ENCODE measurements at regions not wholly inside any gene's neighbourhood (a gene's known extent, or its start where the extent isn't known, plus 50 kb on each side); places are given as distances from the start of the nearest gene placed in this dataset.
"Not testable (repeated sequence)": the region's sequence is repeated elsewhere in the genome, so short reads cannot be mapped to it uniquely, and the experiment has no call there.

DNA sequence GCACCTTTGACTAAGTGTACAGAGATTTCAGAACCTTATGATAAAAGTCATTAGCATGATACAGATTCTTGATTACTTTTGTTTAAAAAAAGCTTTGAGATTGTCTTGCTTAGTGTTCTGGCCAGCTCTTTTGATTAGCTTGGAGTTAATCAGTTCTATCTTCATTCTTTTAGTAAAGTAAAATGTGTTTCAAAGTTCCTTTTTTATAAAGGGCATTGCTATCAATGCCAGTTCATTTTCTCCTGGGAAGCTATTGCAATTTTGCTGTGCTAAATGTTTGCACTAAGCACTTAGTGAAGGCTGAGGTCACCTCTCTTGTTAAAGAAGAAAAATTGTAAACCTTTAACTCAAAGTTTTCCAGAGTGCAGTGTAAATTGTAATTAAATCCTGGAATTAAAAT, 946.7 kb upstream of the TMPRSS15 start:
- no peak for DNase-seq (ENCODE audit: low read depth, low spot score)

DNA sequence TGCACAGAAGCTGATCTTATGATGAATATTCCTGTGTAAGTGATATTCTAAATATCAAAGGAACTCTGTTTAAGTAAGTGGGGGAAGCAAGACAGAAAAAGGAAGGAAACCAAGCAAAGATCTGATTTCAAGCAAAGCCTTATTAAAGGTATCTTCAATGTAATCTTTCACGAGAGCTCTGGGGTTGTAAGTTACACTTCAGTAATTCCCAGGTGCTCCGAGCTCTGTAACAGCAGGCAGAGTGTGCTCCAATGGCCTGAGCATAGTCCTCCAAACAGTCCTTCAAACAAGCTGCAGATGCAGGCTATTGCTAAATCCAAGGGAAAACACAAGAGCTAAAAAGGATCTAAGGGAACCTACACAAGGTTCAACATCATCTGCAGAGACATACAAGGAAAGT, 949.7 kb upstream of the TMPRSS15 start:
- DNase-seq (ENCODE audit: low read depth, low spot score), result no peak

DNA sequence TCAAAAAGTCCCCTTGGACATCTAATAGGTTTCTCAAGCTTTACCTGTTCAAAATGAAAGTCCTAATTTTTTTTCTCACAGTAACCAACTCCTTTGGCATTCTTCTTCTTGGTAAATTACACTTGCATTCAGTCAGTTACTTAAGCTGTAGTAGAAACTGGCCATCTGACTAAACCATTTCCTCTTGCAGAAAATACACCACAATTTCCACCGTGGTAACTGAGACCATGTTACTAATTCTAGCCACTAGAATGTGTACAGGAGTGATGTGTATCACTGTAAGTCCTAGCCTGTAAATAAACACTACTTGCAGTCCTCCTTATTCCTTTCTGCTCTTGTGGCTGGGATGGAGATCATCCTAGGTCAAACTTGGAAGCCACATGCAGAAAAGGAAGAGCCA, 965.4 kb upstream of the TMPRSS15 start:
- DNase-seq (ENCODE audit: low read depth, low spot score), result no peak

DNA sequence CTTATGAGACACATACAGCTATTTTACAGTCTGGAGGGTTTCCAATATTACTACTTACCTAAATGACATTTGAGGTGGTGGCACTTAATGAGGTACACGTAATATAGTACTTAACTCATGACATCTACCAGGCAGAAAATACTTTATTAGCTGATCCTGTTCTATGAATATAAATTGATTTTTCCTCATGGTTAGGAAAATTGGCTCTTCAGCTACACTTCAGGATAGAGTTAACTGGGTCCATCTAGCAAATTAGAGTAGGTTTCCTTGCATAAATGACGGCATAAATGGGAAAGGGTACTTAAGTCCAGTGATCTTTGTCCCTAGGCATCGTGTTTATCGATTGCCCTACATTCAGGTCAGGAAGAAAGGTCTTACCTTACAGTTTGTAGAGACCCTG, 988.8 kb upstream of the TMPRSS15 start:
- no peak for DNase-seq (ENCODE audit: low read depth, low spot score)

DNA sequence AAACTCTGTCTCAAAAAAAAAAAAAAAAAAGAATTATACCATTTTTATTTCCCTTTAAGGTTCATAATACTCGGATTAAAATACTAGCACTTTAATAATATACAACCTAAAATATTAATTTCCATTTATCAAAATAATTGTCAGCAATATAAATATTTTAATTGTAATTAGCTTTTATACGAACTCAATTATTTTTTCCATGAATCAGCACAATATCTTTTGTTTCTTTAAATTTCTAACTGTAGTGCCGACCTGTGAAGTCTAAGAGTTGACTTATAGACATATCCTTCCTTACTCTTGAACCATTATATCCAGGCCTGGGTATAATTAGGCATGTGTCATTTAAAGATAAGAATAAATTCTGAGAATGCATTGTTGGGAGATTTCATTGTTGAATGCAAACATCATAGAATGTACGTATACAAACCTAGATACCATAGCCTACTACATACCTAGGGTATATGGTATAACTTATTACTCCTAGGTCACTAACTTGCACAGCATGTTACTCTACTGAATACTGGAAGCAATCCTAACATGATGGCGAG, 996.7 kb upstream of the TMPRSS15 start:
- DNase-seq (ENCODE audit: low read depth, low spot score), result no peak

DNA sequence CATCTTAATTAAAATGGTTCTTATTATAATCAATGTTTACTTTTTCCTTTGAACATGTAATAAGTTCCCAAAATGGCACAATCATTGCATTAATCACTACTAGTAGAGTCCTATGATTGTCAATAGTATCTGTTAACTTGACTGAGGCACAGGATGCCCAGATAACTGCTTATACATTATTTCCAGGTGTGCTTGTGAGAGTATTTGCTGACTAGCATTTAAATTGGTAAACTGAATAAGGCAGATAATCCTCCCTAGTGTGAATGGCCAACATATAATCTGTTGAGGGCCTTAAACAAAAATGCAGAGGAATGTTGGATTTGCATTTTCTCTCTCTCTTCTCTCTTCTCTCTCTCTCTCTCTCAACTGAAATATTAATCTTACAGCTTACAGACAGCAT, 999.3 kb upstream of the TMPRSS15 start:
- DNase-seq (ENCODE audit: low read depth, low spot score), result no peak

DNA sequence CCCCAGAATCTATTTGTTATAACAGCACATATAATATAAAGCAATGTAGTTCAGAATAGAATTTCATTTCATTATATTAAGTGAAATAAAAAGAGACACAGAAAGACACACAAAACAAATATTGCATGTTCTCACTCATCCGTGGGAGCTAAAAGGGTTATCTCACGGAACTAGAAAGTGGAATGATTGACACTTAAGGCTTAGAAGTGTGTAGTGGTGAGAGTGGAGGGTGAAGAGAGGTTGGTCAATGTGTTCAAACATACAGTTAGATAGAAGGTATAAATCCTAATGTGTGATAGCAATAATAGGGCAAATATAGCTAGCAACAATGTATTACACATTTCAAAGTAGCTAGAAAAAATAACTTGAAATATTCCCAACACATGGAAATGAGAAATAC, 1001.7 kb upstream of the TMPRSS15 start:
- no peak for DNase-seq (ENCODE audit: low read depth, low spot score)

DNA sequence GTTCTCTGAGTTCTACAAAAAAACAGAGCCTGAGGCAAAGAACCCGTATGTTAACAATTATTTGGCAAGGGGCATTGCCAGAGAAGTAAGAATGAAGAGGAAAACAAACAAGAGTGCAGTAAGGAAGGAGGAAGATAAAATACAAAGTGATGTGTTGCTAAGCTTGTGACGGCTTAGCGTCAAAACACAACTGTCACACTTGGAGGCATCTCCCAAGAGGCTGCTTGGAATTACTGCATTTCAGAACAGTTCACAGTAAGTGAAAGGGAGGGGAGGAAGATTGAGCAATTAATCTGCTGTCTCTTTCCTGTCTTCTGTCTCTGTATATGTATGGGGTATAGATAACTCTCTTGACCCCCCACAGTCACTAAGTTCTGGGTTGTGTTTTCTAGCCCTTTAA, 1017.0 kb upstream of the TMPRSS15 start:
- DNase-seq (ENCODE audit: low read depth, low spot score), result no peak

DNA sequence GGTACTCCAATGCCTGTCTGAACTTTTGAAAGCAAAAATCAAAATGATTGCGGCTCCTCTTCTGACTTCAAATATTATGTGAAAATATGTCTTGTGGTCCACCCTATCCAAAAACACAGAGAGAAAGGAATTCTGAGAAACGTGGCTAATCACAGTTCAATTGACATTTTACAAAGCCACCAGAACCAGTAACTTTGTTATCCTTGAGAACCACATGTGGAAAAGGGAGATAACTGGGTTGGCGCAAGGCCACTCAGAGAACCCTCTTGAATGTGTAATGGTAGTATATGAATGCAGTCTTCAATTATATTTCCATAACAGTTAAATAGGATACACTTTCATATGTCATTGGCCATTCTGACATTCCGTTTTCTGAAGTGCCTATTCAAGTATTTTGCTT, 1030.0 kb upstream of the TMPRSS15 start:
- DNase-seq (ENCODE audit: low read depth, low spot score), result no peak

DNA sequence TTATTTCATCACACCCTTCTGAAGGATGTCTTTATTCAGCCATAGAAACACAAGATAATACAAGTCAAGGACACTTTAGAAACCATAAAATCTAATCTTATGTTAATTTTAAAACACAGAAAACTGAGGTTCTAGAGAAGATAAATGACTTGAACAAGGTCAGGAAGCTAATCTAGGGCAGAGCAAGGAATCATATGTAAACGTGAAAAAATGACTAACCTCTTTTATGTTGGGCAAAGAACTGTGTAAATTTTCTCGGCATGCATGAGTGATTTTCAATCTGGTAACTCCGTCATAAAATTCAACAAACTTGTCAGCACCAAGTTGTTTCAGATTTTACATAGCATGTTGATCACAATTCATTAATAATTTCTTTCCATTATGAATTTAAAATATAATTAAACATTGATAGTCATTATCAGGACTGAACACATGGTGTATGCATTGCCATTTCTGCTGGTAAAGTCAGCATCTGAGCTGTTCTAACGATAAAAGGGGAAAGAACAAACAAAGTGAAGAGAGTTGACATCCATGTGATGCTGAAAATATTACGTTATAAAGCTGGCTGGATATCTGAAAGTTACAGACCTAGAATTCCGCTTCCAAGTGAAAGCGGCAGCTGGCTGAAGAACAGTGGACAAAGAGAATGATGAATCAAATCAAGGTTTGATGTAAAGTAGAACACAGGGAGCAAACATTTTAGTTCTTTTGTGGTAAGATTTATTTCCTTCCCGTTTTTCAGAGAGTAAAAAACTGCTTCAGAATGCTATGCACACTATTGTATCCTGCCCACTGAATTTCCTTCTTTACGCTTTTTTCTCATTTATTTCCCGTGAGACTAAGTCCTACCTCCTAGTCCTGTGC, 1037.4 kb upstream of the TMPRSS15 start:
- no peak for DNase-seq (ENCODE audit: low read depth, low spot score)

DNA sequence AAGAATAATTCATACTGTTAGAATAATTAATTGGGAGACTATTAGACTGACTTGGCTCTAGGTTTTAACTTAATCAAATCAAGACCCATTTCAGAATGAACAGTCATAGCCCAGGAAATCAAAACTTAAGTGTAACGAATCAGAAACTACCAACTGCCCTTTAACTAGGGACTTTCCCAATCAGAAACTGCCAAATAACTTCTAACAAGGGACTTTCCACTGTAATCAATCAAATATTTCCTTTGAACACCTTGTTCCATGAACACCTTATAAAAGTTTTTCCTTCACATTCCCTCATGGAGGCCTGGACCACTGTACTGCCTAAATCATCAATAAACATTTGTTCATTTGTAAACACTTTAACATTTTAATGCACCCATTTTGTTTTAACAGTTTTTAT, 1054.7 kb upstream of the TMPRSS15 start:
- DNase-seq (ENCODE audit: low read depth, low spot score), result no peak

DNA sequence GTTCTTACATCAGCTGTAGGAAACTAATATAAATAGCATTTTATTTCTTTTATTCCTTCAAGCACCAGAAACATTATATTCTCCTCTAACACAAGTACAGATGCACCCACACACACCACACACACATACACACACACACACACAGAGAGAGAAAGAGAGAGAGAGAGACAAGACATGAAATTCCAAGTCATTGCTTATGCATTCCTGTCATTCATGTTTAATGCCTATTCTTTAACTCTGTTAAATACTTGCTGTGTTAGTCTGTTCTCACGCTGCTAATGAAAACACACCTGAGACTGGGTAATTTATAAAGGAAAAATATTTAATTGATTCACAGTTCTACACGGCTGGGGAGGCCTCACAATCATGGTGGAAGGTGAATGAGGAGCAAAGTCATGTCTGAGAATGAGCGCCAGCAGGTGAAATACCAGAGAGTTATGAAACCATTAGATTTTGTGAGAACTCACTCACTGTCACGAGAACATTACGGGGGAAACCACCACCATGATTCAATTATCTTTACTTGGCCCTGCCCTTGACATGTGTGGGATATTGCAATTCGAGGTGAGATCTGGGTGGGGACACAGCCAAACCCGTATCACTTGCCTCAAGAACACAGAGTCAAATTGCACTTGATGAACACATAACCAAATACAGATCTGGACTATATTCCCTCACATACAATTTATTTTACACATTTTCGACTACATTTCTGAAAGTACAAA, 1058.1 kb upstream of the TMPRSS15 start:
- no peak for DNase-seq (ENCODE audit: low read depth, low spot score)

DNA sequence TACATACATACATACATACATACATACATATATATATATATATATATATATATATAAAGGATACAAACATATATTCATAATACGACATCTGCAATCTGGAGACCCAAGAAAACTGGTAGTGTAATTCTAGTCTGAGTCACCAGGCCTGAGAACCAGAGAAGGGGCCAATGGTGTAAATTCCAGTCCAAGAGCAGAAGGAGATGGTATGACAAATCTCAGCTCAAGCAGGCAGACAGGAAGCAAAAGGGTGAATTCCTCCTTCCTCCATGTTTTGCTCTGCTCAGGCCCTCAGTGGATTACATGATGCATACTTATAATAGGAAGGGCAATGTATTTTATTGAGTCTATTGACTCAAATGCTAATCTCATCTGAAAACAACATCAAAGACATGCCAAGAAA, 1060.4 kb upstream of the TMPRSS15 start:
- no peak for DNase-seq (ENCODE audit: low read depth, low spot score)

DNA sequence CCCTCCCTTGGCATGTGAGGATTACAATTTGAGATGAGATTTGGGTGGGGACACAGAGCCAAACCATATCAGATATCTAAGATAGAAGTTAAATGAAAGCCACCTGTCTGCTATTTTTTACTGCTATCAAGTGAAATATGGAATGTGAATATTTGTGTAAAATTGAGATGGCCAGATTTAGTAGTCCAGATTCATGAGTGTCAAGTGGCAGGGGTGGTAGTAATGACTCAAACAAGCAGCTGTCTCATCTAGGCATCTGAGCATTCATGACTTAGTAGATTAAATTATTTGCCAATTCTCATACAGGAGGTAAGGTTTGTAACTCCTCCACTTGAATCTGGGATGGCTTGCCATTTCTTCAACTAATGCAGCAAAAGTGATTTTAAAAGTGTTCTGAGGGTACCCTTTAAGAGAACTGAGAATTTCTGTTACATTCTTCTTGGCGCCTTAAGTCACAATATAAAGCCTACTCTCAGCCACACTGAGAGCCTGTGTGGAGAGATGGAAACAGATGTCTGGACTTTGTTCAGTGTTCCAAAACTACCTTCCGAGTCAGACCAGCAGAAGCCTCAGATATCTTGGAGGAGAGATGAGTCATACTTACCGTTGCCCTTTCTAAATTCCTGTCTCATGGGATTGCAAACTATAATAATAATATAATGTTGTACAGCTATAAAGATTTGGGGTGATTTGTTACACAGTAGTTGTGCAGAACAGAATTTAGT, 1065.6 kb upstream of the TMPRSS15 start:
- DNase-seq (ENCODE audit: low read depth, low spot score), result no peak

DNA sequence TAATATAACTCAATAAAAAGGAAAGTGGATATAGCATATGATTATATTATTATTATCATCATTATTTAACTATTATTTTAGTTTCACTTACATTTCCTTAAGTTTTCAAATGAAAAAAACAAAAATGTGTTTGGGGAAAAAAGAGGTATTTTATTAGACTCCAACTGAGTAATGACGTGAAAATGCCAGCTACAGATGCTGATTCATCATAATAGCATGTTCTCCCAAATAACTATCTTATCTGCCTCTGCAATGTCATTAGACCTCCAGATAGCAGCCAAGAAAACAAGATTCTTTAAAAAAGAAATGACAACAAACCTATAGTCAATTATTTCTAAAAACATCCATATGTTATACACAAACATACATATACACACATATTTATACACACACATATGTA, 1071.9 kb upstream of the TMPRSS15 start:
- DNase-seq (ENCODE audit: low read depth, low spot score), result no peak

DNA sequence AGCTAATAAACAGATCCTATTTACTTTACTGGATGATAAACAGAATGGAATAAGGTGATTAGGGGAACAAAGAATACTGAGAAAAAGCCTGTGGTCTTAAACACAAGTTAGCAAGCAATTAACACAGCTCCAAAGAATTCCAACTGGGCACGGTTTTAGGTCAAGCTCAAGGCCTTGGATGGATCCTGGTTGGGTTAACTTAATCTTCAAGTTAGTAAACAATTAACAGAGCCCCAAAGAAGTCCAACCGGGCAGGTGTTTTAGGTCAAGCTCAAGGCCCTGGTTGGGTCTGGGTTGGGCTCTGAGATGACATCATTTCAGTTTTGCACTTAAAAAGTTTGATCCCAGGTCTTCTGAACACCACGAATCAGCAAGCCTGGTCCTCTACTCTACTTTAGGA, 1086.3 kb upstream of the TMPRSS15 start:
- DNase-seq (ENCODE audit: low read depth, low spot score), result no peak

DNA sequence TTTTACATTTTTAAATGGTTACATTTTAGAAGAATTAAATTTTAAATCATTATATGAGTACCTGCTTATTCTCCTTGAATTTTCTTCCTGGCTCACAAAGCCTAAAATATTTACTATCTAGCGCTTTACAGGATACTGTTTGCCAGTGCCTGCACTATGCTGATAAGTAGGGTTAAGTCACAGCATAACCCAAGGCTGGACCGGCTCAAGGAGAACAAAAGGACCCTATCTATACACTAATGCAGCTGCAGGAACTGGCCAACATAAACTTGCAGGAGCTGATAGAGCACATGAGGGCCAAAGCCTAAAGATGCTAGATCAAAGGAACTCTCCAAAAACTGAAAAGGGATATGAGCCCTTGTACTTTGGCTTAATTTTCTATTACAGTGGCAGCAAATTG, 1086.9 kb upstream of the TMPRSS15 start:
- DNase-seq (ENCODE audit: low read depth, low spot score), result no peak

DNA sequence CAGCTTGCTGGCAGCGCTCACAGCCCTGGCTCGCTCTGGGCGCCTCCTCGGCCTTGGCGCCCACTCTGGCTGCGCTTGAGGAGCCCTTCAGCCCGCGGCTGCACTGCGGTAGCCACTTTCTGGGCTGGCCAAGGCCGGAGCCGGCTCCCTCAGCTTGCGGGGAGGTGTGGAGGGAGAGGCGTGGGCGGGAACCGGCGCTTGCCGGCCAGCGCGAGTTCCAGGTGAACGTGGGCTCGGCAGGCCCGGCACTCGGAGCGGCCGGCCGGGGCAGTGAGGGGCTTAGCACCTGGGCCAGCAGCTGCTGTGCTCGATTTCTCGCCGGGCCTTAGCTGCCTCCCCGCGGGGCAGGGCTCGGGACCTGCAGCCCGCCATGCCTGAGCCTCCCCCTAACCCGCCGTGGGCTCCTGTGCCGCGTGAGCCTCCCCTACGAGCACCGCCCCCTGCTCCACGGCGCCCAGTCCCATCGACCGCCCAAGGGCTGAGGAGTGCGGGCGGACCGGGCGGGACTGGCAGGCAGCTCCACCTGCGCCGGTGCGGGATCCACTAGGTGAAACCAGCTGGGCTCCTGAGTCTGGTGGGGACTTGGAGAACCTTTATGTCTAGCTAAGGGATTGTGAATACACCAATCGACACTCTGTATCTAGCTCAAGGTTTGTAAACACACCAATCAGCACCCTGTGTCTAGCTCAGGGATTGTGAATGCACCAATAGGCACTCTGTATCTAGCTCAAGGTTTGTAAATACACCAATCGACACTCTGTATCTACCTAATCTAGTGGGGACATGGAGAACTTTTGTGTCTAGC, 1090.1 kb upstream of the TMPRSS15 start:
- DNase-seq (ENCODE audit: low read depth, low spot score), result not testable (repeated sequence)

DNA sequence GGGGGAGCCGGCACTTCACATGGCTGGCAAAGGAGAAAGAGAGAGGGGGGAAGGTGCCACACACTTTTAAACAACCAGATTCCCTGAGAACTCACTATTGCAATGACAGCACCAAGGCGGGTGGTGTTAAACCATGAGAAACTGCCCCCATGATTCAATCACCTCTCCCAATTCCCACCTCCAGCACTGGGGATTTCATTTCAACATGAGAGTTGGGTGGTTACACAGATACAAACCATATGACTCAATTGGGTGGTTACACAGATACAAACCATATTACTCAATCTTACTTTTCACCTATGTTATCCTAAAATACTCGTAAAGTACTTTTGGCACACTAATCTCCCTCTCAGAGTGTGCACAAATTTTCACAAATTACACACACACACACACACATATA, 1097.5 kb upstream of the TMPRSS15 start:
- no peak for DNase-seq (ENCODE audit: low read depth, low spot score)

DNA sequence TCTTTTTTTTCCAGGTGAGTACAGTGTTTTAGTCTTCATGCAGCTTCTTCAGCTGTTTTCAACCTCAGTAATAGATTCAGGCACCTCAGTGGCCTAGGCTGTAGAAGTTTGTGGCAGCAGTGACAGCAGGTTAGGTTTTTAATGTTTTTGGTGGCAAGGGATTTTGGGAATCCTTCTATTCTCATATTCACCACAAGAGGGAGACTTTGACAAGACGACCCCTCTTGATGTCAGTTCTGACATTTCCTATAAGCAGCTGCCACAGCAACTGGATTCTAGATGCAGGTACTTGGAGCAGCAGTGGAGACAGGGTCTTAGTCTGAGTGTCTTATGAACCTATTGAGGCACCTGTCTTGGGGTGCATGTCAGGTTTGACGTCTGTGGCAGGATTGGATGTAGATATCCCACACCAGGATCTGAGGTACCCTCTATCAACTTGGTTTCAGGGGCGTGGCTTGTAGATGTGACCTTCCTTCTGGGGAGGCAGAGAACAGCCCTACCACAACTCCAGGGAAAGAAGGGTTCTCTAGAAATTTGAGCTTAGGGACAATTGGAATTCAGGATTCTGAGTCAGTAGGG, 1104.2 kb upstream of the TMPRSS15 start:
- DNase-seq (ENCODE audit: low read depth, low spot score), result peak; percentile 41

DNA sequence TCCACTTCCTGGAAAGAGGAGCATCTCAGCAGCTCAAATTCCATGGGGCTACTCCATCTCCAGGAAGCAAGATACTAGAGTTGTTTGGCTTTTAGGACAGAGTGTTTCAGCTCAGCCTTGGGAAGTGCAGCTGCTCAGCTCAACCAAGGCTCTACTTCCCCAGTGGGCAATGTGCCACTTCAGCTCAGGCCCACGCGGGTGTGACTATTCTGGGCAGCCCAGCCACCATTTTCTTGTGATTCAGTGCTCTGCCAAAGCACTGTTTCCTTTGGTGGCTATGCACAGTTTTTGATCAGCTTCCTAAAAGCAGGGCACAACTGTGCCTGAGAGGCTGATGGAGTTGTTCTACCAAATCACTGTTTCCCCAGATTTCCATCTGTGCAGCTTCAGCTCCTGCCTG, 1104.9 kb upstream of the TMPRSS15 start:
- no peak for DNase-seq (ENCODE audit: low read depth, low spot score)

All from ELF-1 (cell line).